Activated naive CD4-positive, alpha-beta T cell treated with anti-CD3 and anti-CD28 coated beads for 36 hours (primary cell): ENCODE measurements at regions not wholly inside any gene's neighbourhood (a gene's known extent, or its start where the extent isn't known, plus 50 kb on each side); places are given as distances from the start of the nearest gene placed in this dataset.
"Not testable (repeated sequence)": the region's sequence is repeated elsewhere in the genome, so short reads cannot be mapped to it uniquely, and the experiment has no call there.

Experiments
- CTCF ChIA-PET: fragments of 350-600 bp; sonication (Branson Sonifier 250); formaldehyde crosslinking; loops from one replicate; lab custom pipeline; 2021; ENCODE audit warnings: antibody characterized with exemption; lab: Charles Lee
- DNase-seq: peaks from one replicate; pipeline ENCODE4 v3.0.0-alpha.2; 2020
- H3K27ac Mint-ChIP-seq: one replicate; pipeline ENCODE4 v1.8.0; 2021; ENCODE audit warnings: mild to moderate bottlenecking, mixed read lengths
- H3K27me3 Mint-ChIP-seq: one replicate; pipeline ENCODE4 v1.8.0; 2021; ENCODE audit warnings: low read depth, mixed read lengths
- H3K36me3 Mint-ChIP-seq: one replicate; pipeline ENCODE4 v1.8.0; 2021; ENCODE audit warnings: low read depth, mixed read lengths
- H3K4me1 Mint-ChIP-seq: one replicate; pipeline ENCODE4 v1.8.0; 2021; ENCODE audit warnings: low read depth, mixed read lengths
- H3K4me3 Mint-ChIP-seq: one replicate; pipeline ENCODE4 v1.8.0; 2021; ENCODE audit warnings: mild to moderate bottlenecking, moderate library complexity, mixed read lengths
- H3K9me3 Mint-ChIP-seq: one replicate; pipeline ENCODE4 v1.8.0; 2021; ENCODE audit warnings: mixed read lengths
- intact Hi-C: fragments of 100-400 bp; cut with micrococcal nuclease; formaldehyde crosslinking; loops from one replicate; pipeline ENCODE4 v1.15.1; 2023

GRCh38 chr17:21470422-21470821 is 94.3 kb downstream of the KCNJ12 start:
- H3K36me3 Mint-ChIP-seq, intact Hi-C loops, H3K9me3 Mint-ChIP-seq, H3K4me1 Mint-ChIP-seq, H3K4me3 Mint-ChIP-seq, H3K27ac Mint-ChIP-seq, H3K27me3 Mint-ChIP-seq, DNase-seq: not testable (repeated sequence)
- CTCF ChIA-PET: interaction anchor here (0.6 kb wide), 1 partner anchor 171 kb away, joined by 3 read pairs; no protein-coding TSS in a partner anchor

- Mint-ChIP-seq H3K4me1 (no peaks in the 10 kb centered on the region), H3K27me3 (peaks cover 3% of the 10 kb centered on the region), H3K36me3 (no peaks in the 10 kb centered on the region), H3K4me3 (no peak overlapping the region), H3K27ac (no peak overlapping the region), H3K9me3 (no peaks in the 10 kb centered on the region)
- intact Hi-C loops: no loop called here
- DNase-seq: no peak
- CTCF ChIA-PET: no interaction called here
These were observed 94.7 kb downstream of the KCNJ12 start for GRCh38 chr17:21470861-21471260.

GRCh38 chr17:21474815-21475214 is 98.7 kb downstream of the KCNJ12 start:
- Mint-ChIP-seq H3K27ac (no peak overlapping the region), H3K36me3 (peaks cover 2% of the 10 kb centered on the region), H3K27me3 (peaks cover 12% of the 10 kb centered on the region), H3K4me3 (no peak overlapping the region), H3K4me1 (no peaks in the 10 kb centered on the region), H3K9me3 (peaks cover 8% of the 10 kb centered on the region)
- CTCF ChIA-PET: no interaction called here
- intact Hi-C loops: no loop called here
- no peak for DNase-seq

- no peak for DNase-seq
- intact Hi-C loops: no loop called here
- Mint-ChIP-seq H3K36me3 (peaks cover 2% of the 10 kb centered on the region), H3K9me3 (peaks cover 8% of the 10 kb centered on the region), H3K27ac (no peak overlapping the region), H3K4me1 (no peaks in the 10 kb centered on the region), H3K4me3 (no peak overlapping the region), H3K27me3 (peaks cover 19% of the 10 kb centered on the region)
- CTCF ChIA-PET: no interaction called here
These were observed 99.4 kb downstream of the KCNJ12 start for GRCh38 chr17:21475571-21475970.

- H3K9me3 Mint-ChIP-seq: peaks cover 8% of the 10 kb centered on the region
- no peak overlapping the region for H3K27ac Mint-ChIP-seq
- DNase-seq: no peak
- H3K36me3 Mint-ChIP-seq: peaks cover 2% of the 10 kb centered on the region
- H3K4me1 Mint-ChIP-seq: no peaks in the 10 kb centered on the region
- CTCF ChIA-PET: interaction anchor here (0.7 kb wide), 1 partner anchor 67 kb away, joined by 3 read pairs; no protein-coding TSS in a partner anchor
- peaks cover 19% of the 10 kb centered on the region for H3K27me3 Mint-ChIP-seq
- no peak overlapping the region for H3K4me3 Mint-ChIP-seq
- intact Hi-C loops: no loop called here
These were observed 100.7 kb downstream of the KCNJ12 start for GRCh38 chr17:21476867-21477266.

- intact Hi-C loops: no loop called here
- H3K4me3 Mint-ChIP-seq: no peak overlapping the region
- peaks cover 2% of the 10 kb centered on the region for H3K36me3 Mint-ChIP-seq
- no peak for DNase-seq
- H3K27me3 Mint-ChIP-seq: peaks cover 15% of the 10 kb centered on the region
- H3K27ac Mint-ChIP-seq: no peak overlapping the region
- CTCF ChIA-PET: interaction anchor here (1.5 kb wide), 1 partner anchor 31 kb away, joined by 3 read pairs; no protein-coding TSS in a partner anchor
- H3K4me1 Mint-ChIP-seq: no peaks in the 10 kb centered on the region
- H3K9me3 Mint-ChIP-seq: peaks cover 6% of the 10 kb centered on the region
These were observed 106.2 kb downstream of the KCNJ12 start for GRCh38 chr17:21482189-21482865.

GRCh38 chr17:21488043-21488442 is 111.9 kb downstream of the KCNJ12 start:
- H3K9me3 Mint-ChIP-seq, H3K27ac Mint-ChIP-seq, CTCF ChIA-PET: not testable (repeated sequence)

GRCh38 chr17:21493993-21494392 is 117.8 kb downstream of the KCNJ12 start:
- no peak for DNase-seq
- Mint-ChIP-seq H3K4me3 (no peak overlapping the region), H3K9me3 (no peaks in the 10 kb centered on the region), H3K27ac (no peak overlapping the region), H3K27me3 (no peaks in the 10 kb centered on the region), H3K4me1 (no peaks in the 10 kb centered on the region), H3K36me3 (no peaks in the 10 kb centered on the region)
- intact Hi-C loops: no loop called here
- CTCF ChIA-PET: no interaction called here

More at GRCh38 chr17:21488043-21488442, 111.9 kb downstream of the KCNJ12 start:
- DNase-seq, intact Hi-C loops, H3K4me3 Mint-ChIP-seq, H3K27me3 Mint-ChIP-seq, H3K4me1 Mint-ChIP-seq, H3K36me3 Mint-ChIP-seq: not testable (repeated sequence)

GRCh38 chr17:21495281-21495680 is 119.1 kb downstream of the KCNJ12 start:
- Mint-ChIP-seq H3K9me3 (no peaks in the 10 kb centered on the region), H3K27ac (no peak overlapping the region), H3K27me3 (no peaks in the 10 kb centered on the region), H3K4me1 (no peaks in the 10 kb centered on the region), H3K4me3 (no peak overlapping the region), H3K36me3 (no peaks in the 10 kb centered on the region)
- intact Hi-C loops: no loop called here
- DNase-seq: no peak
- CTCF ChIA-PET: no interaction called here

GRCh38 chr17:21500064-21500463 is 123.9 kb downstream of the KCNJ12 start:
- Mint-ChIP-seq H3K27ac (no peak overlapping the region), H3K9me3 (no peaks in the 10 kb centered on the region), H3K4me1 (no peaks in the 10 kb centered on the region), H3K4me3 (no peak overlapping the region), H3K27me3 (no peaks in the 10 kb centered on the region), H3K36me3 (no peaks in the 10 kb centered on the region)
- CTCF ChIA-PET: interaction anchor here (0.9 to 1.0 kb wide), 2 partner anchors 13 to 381 kb away, joined by 3 to 4 read pairs; no protein-coding TSS in a partner anchor
- no peak for DNase-seq
- intact Hi-C loops: no loop called here

GRCh38 chr17:21501927-21502700 is 126.0 kb downstream of the KCNJ12 start:
- H3K9me3 Mint-ChIP-seq, CTCF ChIA-PET, H3K4me1 Mint-ChIP-seq, H3K27ac Mint-ChIP-seq, H3K27me3 Mint-ChIP-seq, H3K4me3 Mint-ChIP-seq, DNase-seq, intact Hi-C loops, H3K36me3 Mint-ChIP-seq: not testable (repeated sequence)

- H3K27me3 Mint-ChIP-seq: peaks cover 22% of the 10 kb centered on the region
- H3K4me1 Mint-ChIP-seq: peaks cover 5% of the 10 kb centered on the region
- CTCF ChIA-PET: no interaction called here
- no peaks in the 10 kb centered on the region for H3K36me3 Mint-ChIP-seq
- DNase-seq: no peak
- no peak overlapping the region for H3K4me3 Mint-ChIP-seq
- intact Hi-C loops: no loop called here
- H3K27ac Mint-ChIP-seq: no peak overlapping the region
- no peaks in the 10 kb centered on the region for H3K9me3 Mint-ChIP-seq
These were observed 130.0 kb downstream of the KCNJ12 start for GRCh38 chr17:21505819-21506815.
